ENCODE measurements at regions not wholly inside any gene's neighbourhood (a gene's known extent, or its start where the extent isn't known, plus 50 kb on each side); places are given as distances from the start of the nearest gene placed in this dataset.

GRCh38 chr5:126311766-126312165 lies 111.4 kb upstream of the GRAMD2B start:
- TF ChIP-seq CTCF (IDR thresholded peaks at IDR 0.05) = no peak
- TF ChIP-seq POLR2A (IDR thresholded peaks at IDR 0.05) = no peak
